ENCODE measurements at regions not wholly inside any gene's neighbourhood (a gene's known extent, or its start where the extent isn't known, plus 50 kb on each side); places are given as distances from the start of the nearest gene placed in this dataset.

DNA sequence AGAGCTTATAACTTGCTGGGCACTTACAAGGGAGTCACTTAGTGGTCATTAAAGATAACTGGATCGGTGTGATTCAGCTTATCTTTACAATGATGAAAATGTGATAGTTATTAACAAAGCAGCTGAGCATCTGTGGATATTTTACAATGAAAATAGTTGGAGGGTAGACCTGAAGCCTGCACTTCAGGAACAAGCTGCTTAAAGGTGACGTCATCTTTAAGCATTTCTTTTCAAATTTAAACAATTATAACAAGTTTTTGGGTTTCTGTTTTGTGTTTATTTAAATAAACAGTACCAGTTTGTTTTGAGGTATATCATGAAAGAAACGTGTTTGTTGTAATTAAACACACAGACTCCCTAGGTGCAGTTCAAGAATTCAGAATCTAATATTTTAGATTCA lies 513.9 kb downstream of the ZNF516 start:
- TF ChIP-seq, protein P1, sequence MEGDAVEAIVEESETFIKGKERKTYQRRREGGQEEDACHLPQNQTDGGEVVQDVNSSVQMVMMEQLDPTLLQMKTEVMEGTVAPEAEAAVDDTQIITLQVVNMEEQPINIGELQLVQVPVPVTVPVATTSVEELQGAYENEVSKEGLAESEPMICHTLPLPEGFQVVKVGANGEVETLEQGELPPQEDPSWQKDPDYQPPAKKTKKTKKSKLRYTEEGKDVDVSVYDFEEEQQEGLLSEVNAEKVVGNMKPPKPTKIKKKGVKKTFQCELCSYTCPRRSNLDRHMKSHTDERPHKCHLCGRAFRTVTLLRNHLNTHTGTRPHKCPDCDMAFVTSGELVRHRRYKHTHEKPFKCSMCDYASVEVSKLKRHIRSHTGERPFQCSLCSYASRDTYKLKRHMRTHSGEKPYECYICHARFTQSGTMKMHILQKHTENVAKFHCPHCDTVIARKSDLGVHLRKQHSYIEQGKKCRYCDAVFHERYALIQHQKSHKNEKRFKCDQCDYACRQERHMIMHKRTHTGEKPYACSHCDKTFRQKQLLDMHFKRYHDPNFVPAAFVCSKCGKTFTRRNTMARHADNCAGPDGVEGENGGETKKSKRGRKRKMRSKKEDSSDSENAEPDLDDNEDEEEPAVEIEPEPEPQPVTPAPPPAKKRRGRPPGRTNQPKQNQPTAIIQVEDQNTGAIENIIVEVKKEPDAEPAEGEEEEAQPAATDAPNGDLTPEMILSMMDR (IDR thresholded peaks at IDR 0.05): no peak
- TF ChIP-seq POLR2A (IDR thresholded peaks at IDR 0.05) (no peak), POLR2AphosphoS5 (IDR thresholded peaks at IDR 0.05) (no peak), EP300 (IDR thresholded peaks at IDR 0.05) (no peak)
